Sigmoid colon (tissue), 6 donors: ENCODE measurements at regions not wholly inside any gene's neighbourhood (a gene's known extent, or its start where the extent isn't known, plus 50 kb on each side); places are given as distances from the start of the nearest gene placed in this dataset.

Experiments
- DNase-seq: peaks from one replicate; pipeline ENCODE4 v3.0.0-alpha.2; 2019
- H3K27ac ChIP-seq, 4 donors: fragments of 200-600 bp; sonication (generic); one replicate each; pipeline ENCODE4 v1.5.1; 2016 to 2019; ENCODE audit warnings: mild to moderate bottlenecking in 1 of 4
- H3K27me3 ChIP-seq, 3 donors: fragments of 200-600 bp; sonication (generic); one replicate each; pipeline ENCODE4 v1.5.1; 2019; ENCODE audit warnings: mild to moderate bottlenecking in 1 of 3
- H3K36me3 ChIP-seq, 4 donors: fragments of 200-600 bp; sonication (generic); one replicate each; pipeline ENCODE4 v1.5.1; 2016 to 2019
- H3K4me1 ChIP-seq, 4 donors: fragments of 200-600 bp; sonication (generic); one replicate each; pipeline ENCODE4 v1.5.1; 2017 to 2019
- H3K4me3 ChIP-seq, 4 donors: fragments of 200-600 bp; sonication (generic); one replicate each; pipeline ENCODE4 v1.5.1; 2017 to 2019; ENCODE audit warnings: mild to moderate bottlenecking in 2 of 4, moderate library complexity in 1 of 4
- H3K9me3 ChIP-seq, 4 donors: fragments of 200-600 bp in 3 of 4; sonication (generic) in 3 of 4; one replicate each; pipeline versions ENCODE4 v1.5.1 to v1.6.1; 2013 to 2019
- EP300 ChIP-seq, 4 donors: sonication (generic); formaldehyde crosslinking; IDR thresholded peaks; one replicate each; pipeline ENCODE4 v1.6.1; 2017; ENCODE audit warnings: antibody characterized with exemption in 4 of 4
- POLR2A ChIP-seq, 2 donors: fragments of 450-650 bp; IDR thresholded peaks; one replicate each; pipeline ENCODE4 v1.6.1; 2016; ENCODE audit warnings: antibody characterized with exemption in 2 of 2, mild to moderate bottlenecking in 2 of 2, moderate library complexity in 2 of 2
- POLR2AphosphoS5 ChIP-seq, 4 donors: sonication (generic); formaldehyde crosslinking; IDR thresholded peaks; one replicate each; pipeline ENCODE4 v1.6.1; 2017; ENCODE audit warnings: antibody characterized with exemption in 4 of 4
- WGBS, 2 donors: extraction: QIAGEN DNeasy Blood & Tissue Kit; methylation state at CpG; one replicate each; pipeline ENCODE4 v1.1.7; 2013; 5-methylcytosine and 5-hydroxymethylcytosine counted together
- intact Hi-C: fragments of 100-400 bp; cut with DNase I; formaldehyde crosslinking; loops from one replicate; pipeline ENCODE4 v1.15.1; 2023
- TF ChIP-seq, protein P1 (sequence below), 4 experiments: fragments of 450-650 bp in 3 of 4; fragments of 200-600 bp in 1 of 4; IDR thresholded peaks; one replicate each; pipeline ENCODE4 v1.5.1; 2016 to 2019; ENCODE audit warnings: antibody characterized with exemption in 4 of 4, mild to moderate bottlenecking in 3 of 4, moderate library complexity in 2 of 4
- donor health status: healthy with polysubstance abuse.
- donor health status: healthy.

DNA sequence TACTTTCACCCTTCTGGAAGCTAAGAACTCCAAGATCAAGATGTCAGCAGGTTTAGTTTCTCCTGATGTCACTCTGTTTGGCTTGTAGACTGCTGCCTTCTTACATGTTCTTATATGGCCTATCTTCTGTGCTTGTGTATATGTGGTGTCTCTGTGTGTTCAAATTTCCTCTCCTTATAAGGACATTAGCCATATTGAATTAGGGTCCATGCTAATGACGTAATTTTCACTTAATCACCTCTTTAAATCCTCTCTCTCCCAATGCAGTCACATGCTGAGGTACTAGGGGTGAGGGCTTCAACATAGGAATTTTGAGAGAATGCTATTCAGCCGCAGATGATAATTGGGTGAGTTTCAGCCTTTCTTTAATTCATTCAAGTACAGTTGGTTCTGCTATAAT lies 458.3 kb upstream of the SYT4 start:
- no peak overlapping the region for H3K4me3 ChIP-seq
- TF ChIP-seq POLR2A (IDR thresholded peaks at IDR 0.05) (no peak), EP300 (IDR thresholded peaks at IDR 0.05) (no peak), POLR2AphosphoS5 (IDR thresholded peaks at IDR 0.05) (no peak)
- TF ChIP-seq, protein P1, sequence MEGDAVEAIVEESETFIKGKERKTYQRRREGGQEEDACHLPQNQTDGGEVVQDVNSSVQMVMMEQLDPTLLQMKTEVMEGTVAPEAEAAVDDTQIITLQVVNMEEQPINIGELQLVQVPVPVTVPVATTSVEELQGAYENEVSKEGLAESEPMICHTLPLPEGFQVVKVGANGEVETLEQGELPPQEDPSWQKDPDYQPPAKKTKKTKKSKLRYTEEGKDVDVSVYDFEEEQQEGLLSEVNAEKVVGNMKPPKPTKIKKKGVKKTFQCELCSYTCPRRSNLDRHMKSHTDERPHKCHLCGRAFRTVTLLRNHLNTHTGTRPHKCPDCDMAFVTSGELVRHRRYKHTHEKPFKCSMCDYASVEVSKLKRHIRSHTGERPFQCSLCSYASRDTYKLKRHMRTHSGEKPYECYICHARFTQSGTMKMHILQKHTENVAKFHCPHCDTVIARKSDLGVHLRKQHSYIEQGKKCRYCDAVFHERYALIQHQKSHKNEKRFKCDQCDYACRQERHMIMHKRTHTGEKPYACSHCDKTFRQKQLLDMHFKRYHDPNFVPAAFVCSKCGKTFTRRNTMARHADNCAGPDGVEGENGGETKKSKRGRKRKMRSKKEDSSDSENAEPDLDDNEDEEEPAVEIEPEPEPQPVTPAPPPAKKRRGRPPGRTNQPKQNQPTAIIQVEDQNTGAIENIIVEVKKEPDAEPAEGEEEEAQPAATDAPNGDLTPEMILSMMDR (IDR thresholded peaks at IDR 0.05) = no peak
- no peak for DNase-seq
- 58 to 68% methylated on average over 2 of the region's 2 CpGs for WGBS, 2 donors
- H3K36me3 ChIP-seq = no peaks in the 10 kb centered on the region
- peaks cover 0 to 4% (median 1%) of the 10 kb centered on the region in 4 donors for H3K9me3 ChIP-seq
- intact Hi-C loops = no loop called here
- no peaks in the 10 kb centered on the region for H3K4me1 ChIP-seq
- H3K27ac ChIP-seq = no peak overlapping the region
- no peaks in the 10 kb centered on the region for H3K27me3 ChIP-seq

DNA sequence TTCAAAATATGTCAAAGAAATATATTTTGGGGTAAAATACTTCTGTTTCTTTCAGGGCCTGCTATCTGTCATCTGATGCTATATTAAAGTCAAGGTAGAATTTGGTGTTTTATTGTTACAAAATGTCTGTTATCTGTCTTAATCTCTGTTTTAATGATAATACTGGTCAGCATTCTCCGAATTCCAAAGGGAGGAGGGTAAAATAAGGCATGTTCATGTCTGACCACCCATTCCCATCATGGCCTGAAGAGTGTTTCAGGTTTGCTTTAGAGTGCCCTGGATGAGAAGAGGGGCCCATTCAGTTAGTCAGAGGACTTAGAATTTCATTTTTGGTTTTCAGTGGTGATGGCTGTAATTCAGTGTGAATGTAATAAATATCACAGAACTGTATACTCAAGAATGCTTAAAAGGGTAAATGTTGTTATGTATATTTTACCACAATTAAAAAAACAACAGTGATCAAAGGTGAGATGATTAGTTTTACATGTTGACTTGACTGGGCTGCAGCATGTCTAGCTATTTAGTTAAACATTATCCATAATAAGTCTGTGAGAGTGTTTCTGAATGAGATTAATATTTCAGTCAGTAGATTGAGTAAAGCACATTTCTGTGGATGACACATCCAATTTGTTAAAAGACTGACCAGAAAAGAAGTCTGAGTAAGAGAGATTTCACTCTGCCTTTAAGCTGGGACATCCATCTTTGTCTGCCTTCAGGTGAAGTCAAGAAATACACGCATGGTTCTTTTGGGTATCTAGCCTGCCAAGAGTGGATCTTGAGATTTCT lies 467.9 kb upstream of the SYT4 start:
- Histone ChIP-seq H3K9me3 (peaks cover 0 to 6% (median 2%) of the 10 kb centered on the region in 4 donors), H3K27me3 (no peaks in the 10 kb centered on the region), H3K4me1 (no peaks in the 10 kb centered on the region), H3K27ac (no peak overlapping the region), H3K36me3 (no peaks in the 10 kb centered on the region), H3K4me3 (no peak overlapping the region)
- WGBS, 2 donors = 65 to 86% methylated on average over 2 of the region's 2 CpGs
- DNase-seq = no peak
- intact Hi-C loops = no loop called here
- TF ChIP-seq, protein P1 (IDR thresholded peaks at IDR 0.05) = no peak
- no peak for TF ChIP-seq EP300 (IDR thresholded peaks at IDR 0.05)
- TF ChIP-seq POLR2A (IDR thresholded peaks at IDR 0.05) = no peak
- TF ChIP-seq POLR2AphosphoS5 (IDR thresholded peaks at IDR 0.05) = no peak

DNA sequence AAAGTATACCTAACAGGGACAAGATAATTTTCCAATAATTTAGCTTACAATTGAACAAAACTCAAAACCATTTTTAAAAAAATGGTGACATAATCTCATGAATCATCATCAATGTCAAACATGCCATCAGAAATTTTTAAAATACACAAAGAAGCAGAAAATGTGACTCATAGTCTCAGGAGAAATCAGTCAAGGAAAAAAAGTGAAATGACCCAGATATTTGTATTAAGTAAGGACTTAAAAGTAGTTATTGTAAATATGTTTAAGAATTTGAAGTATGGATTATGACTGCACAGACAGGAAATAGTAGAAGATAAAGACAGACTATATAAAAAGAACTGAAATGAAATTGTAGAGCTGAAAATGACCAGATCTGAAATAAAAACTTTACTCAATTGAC lies 473.9 kb upstream of the SYT4 start:
- H3K9me3 ChIP-seq = peaks cover 0 to 4% (median 0%) of the 10 kb centered on the region in 4 donors
- no peak overlapping the region for H3K27ac ChIP-seq
- H3K4me3 ChIP-seq = no peak overlapping the region
- intact Hi-C loops = no loop called here
- DNase-seq = no peak
- no peaks in the 10 kb centered on the region for H3K36me3 ChIP-seq
- no peaks in the 10 kb centered on the region for H3K4me1 ChIP-seq
- no peaks in the 10 kb centered on the region for H3K27me3 ChIP-seq
- TF ChIP-seq EP300 (IDR thresholded peaks at IDR 0.05) (no peak), POLR2A (IDR thresholded peaks at IDR 0.05) (no peak), POLR2AphosphoS5 (IDR thresholded peaks at IDR 0.05) (no peak)
- TF ChIP-seq, protein P1 (IDR thresholded peaks at IDR 0.05) = no peak

DNA sequence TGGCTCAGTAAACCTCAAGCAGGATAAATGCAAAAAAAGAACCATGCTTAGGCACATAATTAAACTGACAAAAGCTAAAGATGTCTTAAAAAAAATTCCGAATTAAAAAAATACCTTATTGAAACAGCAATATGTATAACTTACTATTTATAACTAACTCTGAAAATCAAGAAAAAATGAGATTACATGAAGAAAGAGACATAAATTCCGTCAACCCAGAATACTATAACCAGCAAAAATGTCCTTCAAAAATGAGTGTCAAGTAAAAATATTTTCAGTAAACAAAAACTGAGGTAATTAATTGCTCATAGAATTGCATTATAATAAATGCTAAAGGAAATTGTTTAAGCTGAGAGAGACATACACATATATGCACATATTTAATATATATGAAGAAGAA lies 474.5 kb upstream of the SYT4 start:
- no peaks in the 10 kb centered on the region for H3K27me3 ChIP-seq
- no peak overlapping the region for H3K4me3 ChIP-seq
- DNase-seq = no peak
- no peaks in the 10 kb centered on the region for H3K36me3 ChIP-seq
- intact Hi-C loops = no loop called here
- H3K27ac ChIP-seq = no peak overlapping the region
- H3K4me1 ChIP-seq = no peaks in the 10 kb centered on the region
- 84 to 85% methylated on average over 2 of the region's 2 CpGs for WGBS, 2 donors
- TF ChIP-seq POLR2A (IDR thresholded peaks at IDR 0.05) = no peak
- TF ChIP-seq POLR2AphosphoS5 (IDR thresholded peaks at IDR 0.05) = no peak
- no peak for TF ChIP-seq EP300 (IDR thresholded peaks at IDR 0.05)
- H3K9me3 ChIP-seq = peaks cover 0 to 4% (median 0%) of the 10 kb centered on the region in 4 donors

DNA sequence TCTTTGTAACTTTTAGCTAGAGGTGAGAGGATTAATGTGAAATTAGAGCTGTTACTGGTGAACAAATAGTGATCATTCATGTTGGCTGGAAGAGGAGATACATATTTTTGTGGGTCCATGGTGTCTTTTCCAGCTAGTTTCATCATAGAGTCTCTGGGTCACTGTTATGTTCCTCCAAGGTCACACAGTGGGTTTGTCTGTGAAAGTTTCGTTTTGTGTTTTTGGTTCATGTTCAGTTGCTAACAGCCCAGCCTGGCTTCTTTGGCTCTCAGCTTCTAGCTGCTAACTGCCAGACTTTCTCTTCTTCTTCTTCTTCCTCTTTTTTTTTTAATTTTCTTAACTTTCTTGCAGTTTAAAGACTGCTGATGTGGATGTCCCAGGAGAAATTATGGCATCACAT lies 480.0 kb upstream of the SYT4 start:
- H3K9me3 ChIP-seq = no peaks in the 10 kb centered on the region
- H3K36me3 ChIP-seq = no peaks in the 10 kb centered on the region
- H3K27me3 ChIP-seq = no peaks in the 10 kb centered on the region
- 6 to 31% methylated on average over 1 of the region's 1 CpG for WGBS, 2 donors
- no peak overlapping the region for H3K27ac ChIP-seq
- H3K4me1 ChIP-seq = no peaks in the 10 kb centered on the region
- intact Hi-C loops = no loop called here
- TF ChIP-seq POLR2AphosphoS5 (IDR thresholded peaks at IDR 0.05) (no peak), POLR2A (IDR thresholded peaks at IDR 0.05) (no peak), EP300 (IDR thresholded peaks at IDR 0.05) (no peak)
- TF ChIP-seq, protein P1 (IDR thresholded peaks at IDR 0.05) = no peak
- H3K4me3 ChIP-seq = no peak overlapping the region
- no peak for DNase-seq
